ENCODE measurements at regions not wholly inside any gene's neighbourhood (a gene's known extent, or its start where the extent isn't known, plus 50 kb on each side); places are given as distances from the start of the nearest gene placed in this dataset.

GRCh38 chr1:96481409-96481808 is 240.2 kb upstream of the PTBP2 start:
- no peak for TF ChIP-seq GTF2B (IDR thresholded peaks at IDR 0.05; ENCODE audit: extremely low read depth, insufficient read length)
- no peak for TF ChIP-seq EZH2 (IDR thresholded peaks at IDR 0.05; ENCODE audit: borderline replicate concordance, low read depth, low read length)
- TF ChIP-seq RNF219 (CRISPR knock-in tag; IDR thresholded peaks at IDR 0.05), result no peak
- no peak for TF ChIP-seq POLR2A (conservative IDR thresholded peaks at IDR 0.05)
- TF ChIP-seq NFRKB (IDR thresholded peaks at IDR 0.05; ENCODE audit: low read depth), result no peak
- TF ChIP-seq SNRNP70 (optimal IDR thresholded peaks at IDR 0.05; ENCODE audit: low read depth, low read length), result no peak
- no peak for TF ChIP-seq NR1H2 (CRISPR knock-in tag; IDR thresholded peaks at IDR 0.05)
- TF ChIP-seq MTA3 (IDR thresholded peaks at IDR 0.05; ENCODE audit: borderline replicate concordance), result no peak
